HG03095 (cell line): ENCODE measurements at regions not wholly inside any gene's neighbourhood (a gene's known extent, or its start where the extent isn't known, plus 50 kb on each side); places are given as distances from the start of the nearest gene placed in this dataset.
"Not testable (repeated sequence)": the region's sequence is repeated elsewhere in the genome, so short reads cannot be mapped to it uniquely, and the experiment has no call there.

Source experiments
- ATAC-seq: cut with Tn5 transposase; IDR thresholded peaks from one replicate; pipeline ENCODE4 v1.9.1; 2021; ENCODE audit warnings: moderate library complexity; ENCODE audit not compliant: unreplicated experiment

GRCh38 chr16:52976539-52977167 lies 76.0 kb downstream of the CHD9NB start:
- peak; percentile 60 for ATAC-seq

- ATAC-seq = no peak
These were observed 85.0 kb downstream of the CHD9NB start for GRCh38 chr16:52967744-52968143.

- ATAC-seq = no peak
These were observed 88.4 kb downstream of the CHD9NB start for GRCh38 chr16:52964290-52964689.

- no peak for ATAC-seq
These were observed 88.8 kb downstream of the CHD9NB start for GRCh38 chr16:52963855-52964242.

- ATAC-seq = no peak
These were observed 89.4 kb downstream of the CHD9NB start for GRCh38 chr16:52963212-52963854.

- ATAC-seq = no peak
These were observed 93.7 kb downstream of the CHD9NB start for GRCh38 chr16:52958951-52959350.

- no peak for ATAC-seq
These were observed 95.5 kb downstream of the CHD9NB start for GRCh38 chr16:52957199-52957598.

GRCh38 chr16:52956044-52956443 lies 96.7 kb downstream of the CHD9NB start:
- ATAC-seq = no peak

- no peak for ATAC-seq
These were observed 99.5 kb downstream of the CHD9NB start for GRCh38 chr16:52953215-52953614.

GRCh38 chr16:52948946-52949345 lies 103.8 kb downstream of the CHD9NB start:
- ATAC-seq = no peak

GRCh38 chr16:52932321-52932720 lies 120.4 kb downstream of the CHD9NB start:
- no peak for ATAC-seq

GRCh38 chr16:52929478-52930400 lies 123.0 kb downstream of the CHD9NB start:
- ATAC-seq = no peak

GRCh38 chr16:52928955-52929354 lies 123.7 kb downstream of the CHD9NB start:
- no peak for ATAC-seq

GRCh38 chr16:52925143-52925542 lies 127.6 kb downstream of the CHD9NB start:
- no peak for ATAC-seq

- ATAC-seq = no peak
These were observed 128.5 kb downstream of the CHD9NB start for GRCh38 chr16:52924162-52924561.

GRCh38 chr16:52921104-52921503 lies 131.6 kb downstream of the CHD9NB start:
- no peak for ATAC-seq

GRCh38 chr16:52920331-52920730 lies 132.4 kb downstream of the CHD9NB start:
- no peak for ATAC-seq

GRCh38 chr16:52914428-52914827 lies 138.3 kb downstream of the CHD9NB start:
- no peak for ATAC-seq

- ATAC-seq = no peak
These were observed 140.0 kb downstream of the CHD9NB start for GRCh38 chr16:52912565-52913173.

GRCh38 chr16:52908057-52908456 lies 144.6 kb downstream of the CHD9NB start:
- ATAC-seq = not testable (repeated sequence)

GRCh38 chr16:52906281-52906680 lies 146.4 kb downstream of the CHD9NB start:
- ATAC-seq = no peak
